HS-27A (cell line): ENCODE measurements at regions not wholly inside any gene's neighbourhood (a gene's known extent, or its start where the extent isn't known, plus 50 kb on each side); places are given as distances from the start of the nearest gene placed in this dataset.
A peak's percentile ranks its signal among the peaks of the same experiment; 100 is the strongest.

Source experiments
- DNase-seq: peaks from one replicate; pipeline ENCODE4 v3.0.0-alpha.2; 2012; ENCODE audit warnings: low read depth, missing footprints

DNA sequence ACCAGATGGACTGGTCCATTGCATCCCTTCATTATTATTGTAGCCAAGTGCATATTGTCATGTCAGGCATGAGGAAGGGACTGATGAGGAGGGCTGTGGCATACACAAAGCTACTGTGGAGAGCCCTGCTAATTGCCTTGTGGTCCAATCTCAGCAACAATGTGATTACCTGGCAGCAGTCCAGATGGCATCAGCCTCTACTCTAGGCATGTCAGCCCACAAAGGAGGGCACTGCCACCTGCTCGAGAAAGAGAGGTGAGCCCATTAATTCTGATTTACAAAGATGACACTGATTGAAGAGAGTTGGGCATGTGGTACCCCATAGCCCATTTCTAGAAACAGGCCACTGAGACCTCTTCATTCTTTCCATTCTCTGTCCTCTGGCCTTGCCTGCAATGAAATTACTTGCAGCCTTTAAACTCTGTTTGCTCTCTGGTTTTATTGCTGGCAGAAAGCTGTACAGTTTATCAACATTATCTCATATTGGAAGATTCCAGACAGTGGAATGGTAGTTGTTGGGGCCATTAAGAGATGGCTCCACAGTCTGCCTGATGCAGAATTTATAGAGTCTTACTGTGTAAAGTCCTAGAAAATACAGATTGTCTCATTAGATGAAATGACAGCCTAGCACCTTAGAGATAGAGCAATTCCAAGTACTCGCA, 307.7 kb downstream of the ARPP21 start:
- DNase-seq, result no peak

DNA sequence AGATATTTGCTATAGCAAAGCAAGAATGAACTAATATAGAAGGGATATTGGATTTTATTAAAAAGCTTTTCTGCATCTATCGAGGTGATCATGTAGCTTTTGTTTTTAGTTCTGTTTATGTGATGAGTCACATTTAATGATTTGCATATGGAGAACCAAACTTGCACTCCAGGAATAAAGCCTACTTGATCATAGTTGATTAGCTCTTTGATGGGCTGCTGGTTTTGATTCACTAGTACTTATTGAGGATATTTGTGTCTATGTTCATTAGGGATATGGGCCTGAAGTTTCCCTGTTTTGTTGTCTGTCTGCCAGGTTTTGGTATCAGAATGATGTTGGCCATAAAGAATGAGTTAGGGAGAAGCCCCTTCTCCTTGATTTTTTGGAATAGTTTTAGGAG, 310.7 kb downstream of the ARPP21 start:
- DNase-seq, result no peak

DNA sequence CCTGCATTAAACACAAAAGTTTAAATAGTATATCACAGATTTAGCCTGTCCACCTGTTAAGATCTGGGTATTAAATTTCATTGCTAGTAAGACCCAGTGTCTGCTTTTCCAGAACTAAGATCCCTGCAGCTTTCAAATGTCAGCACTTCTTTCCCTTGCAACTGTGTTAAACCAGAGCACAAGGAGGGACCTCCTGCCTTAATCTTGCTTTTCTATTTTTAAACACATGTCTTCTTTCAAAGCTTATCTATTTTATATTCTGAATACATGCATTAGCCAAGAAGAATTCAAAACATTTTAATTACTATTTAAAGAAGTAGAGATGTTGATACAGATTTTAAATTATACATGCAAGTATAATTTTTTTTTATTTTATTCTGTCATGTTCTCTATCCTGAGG, 315.1 kb downstream of the ARPP21 start:
- DNase-seq, result no peak

DNA sequence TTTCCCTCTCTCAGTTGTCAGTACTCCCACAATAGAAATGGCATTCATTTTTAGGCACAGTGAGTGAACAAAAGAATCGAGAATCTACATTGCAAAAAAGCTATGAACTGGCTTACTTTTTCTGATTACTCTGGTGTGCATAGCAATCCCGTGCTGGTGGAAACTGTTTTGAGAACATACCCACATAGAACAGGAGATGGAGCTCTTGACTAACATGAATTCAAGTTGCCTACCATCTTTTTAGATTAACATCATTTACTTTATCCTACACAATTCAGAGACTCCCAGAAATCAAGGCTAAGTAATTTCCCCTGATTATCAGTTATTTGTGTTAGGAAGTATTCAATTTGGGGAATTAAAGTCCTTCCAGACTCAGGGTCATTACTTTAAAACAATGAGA, 326.6 kb downstream of the ARPP21 start:
- peak; percentile 4 for DNase-seq

DNA sequence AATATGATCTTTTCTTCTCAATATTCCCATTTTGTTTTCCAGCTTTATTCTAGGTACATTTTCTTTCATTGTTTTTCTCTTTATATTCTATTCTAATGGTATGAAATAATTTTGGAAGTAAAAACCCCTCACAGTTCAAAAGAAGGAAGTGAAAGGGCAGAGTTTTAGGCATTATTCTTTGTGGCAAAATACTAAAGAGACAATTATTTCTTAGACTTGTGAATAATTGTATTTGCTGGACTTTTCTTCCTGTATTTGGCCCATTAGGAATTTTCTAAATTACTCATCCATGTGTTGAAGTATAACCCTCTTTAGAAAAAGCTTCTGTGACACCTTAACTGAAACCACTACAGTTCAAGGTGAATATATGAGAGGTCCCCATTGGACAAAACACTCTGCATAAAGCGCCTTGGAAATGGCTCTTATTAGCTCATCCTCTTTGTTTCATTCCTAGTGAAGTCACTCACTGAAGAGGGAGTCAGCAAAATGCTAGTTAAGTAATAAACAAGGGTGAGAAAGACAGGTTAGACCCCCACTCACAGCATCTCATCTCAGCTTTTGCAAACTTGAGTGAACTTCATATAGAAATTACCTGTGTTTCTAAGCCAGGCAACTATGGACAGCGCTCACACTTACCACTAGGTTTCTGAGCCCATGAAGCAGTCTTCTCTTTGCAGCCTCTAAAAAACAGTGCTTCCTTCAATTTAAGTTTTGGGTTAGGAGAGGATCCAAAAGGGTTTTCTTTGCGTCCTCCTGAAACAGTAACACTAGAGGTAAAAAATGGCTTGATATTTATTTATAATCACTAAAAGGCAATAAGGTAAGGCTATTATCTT, 327.5 kb downstream of the ARPP21 start:
- no peak for DNase-seq

DNA sequence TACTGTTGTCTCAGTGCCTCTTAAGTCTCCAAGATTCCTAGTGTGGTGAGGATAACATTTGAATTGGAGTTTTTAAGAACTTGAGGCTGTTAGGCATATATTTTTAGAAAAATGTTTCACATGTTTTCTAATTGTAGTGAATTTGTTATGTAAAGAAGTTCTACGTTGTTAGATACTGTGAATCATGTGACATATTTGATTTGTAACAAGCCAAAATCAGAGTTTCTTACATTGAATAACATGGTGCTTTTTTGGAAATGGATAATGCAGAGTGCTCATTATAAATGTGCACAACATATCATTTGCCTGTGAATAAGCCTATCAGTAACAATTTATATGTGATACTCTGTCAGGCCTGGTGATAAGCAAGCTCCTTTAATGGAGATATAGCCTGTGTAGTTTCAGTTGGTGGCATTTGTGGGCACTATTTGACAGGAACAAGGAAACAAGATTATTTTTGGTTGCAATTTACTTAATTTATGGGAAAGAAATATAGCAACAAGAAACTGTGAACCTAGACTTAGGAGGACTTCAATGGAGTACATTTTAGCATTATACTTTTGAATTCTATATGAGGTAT, 328.8 kb downstream of the ARPP21 start:
- DNase-seq, result no peak

DNA sequence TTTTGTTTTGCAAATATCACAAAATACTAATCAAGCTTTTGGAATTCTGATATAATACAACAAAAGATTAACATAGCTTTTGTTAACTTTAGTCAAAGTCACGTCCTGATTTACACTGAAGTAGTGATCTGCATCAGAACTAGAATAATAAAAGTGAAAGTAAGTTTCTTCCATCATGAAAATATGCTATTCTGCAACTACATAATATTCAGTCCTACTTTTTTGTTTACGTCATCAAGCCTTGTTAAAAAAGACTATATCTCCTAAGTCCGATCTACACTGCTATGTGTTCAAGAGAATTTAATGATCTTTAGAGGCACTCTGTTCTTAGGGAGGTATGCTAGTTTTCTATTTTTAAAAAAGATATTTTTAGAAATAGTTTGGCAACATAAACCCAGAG, 330.1 kb downstream of the ARPP21 start:
- no peak for DNase-seq

DNA sequence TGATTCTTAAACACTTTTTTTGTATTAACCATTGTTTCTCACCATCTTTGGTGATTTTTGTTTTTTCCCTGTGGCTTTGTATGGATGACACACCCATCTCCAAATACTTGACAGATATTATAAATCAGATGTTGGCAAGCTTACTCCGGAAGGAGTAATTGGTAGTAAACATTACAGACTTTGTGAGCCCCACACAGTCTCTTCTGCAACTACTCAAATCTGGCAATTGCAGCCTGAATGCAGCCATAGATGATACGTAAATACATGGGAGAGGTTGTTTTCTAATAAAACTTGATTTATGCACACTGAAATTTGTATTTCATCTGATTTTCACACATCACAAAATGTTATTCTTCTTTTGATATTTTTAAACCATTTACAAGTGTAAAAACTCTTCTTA, 331.5 kb downstream of the ARPP21 start:
- DNase-seq, result no peak

DNA sequence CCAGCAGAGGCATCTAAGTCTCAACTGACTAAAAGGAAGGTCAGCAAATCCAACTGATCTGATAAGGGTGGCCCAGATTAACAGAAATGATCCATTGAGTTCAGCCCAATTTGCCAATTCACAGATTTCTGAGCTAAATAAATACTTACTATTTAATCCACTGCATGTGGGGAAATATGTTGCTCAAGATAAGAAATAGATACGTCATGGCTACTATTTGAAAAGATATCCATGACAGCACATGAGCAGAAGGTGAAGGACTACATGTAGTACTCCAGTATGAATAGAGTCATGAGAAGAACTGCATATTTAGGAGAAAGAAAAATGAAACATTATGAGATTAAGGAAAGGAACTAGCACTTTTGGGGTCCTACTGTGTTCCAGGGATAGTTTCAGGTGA, 332.4 kb downstream of the ARPP21 start:
- no peak for DNase-seq

DNA sequence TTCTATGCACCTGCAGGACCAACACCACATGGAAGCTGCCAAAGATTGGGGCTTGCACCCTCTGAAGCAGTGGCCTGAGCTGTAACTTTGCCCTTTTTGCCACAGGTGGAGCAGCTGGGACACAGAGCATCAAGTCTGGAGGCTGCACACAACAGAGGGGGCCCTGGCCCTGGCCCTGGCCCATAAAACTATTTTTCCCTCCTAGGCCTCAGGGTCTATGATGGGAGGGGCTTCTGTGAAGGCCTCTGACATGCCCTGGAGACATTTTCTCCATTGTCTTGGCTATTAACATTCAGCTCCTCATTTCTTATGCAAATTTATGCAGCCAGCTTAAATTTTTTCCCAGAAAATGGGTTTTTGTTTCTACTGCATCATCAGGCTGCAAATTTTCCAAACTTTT, 335.5 kb downstream of the ARPP21 start:
- no peak for DNase-seq

DNA sequence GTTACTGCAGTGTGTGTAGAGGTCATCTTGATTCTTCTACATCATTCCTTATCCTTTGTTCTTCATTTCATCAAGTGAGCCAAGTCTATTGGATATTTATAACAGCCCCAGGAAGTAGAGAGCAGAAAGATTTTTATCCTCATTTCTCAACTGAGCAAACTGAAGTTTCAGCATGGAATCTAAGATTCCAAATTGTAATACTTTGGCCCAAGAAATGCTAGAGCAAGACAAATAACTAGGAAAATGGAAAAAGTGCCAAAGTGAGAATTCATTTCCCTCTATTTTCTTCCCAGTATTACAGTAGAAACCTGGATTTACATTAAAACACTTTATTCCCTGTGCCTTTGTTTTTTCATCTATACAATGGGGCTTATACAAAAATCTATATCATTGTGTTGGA, 346.8 kb downstream of the ARPP21 start:
- no peak for DNase-seq

DNA sequence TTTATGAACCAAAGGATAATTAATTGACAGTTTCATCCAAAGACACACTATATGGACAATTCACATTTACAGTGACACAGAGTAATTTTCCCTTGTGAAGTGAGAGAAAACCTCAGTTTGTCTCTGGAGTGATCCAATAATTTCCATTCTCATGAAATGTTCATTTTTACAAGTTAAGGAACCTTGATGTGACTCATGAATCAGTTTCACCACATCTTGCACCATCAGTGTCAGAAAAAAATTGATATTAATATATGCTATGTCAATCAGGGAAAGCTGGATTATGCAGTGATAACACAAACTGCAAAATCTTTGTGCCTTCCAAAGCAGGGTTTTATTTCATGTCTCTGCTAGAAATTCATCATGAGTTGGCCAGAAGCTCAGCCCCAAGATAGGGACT, 348.1 kb downstream of the ARPP21 start:
- no peak for DNase-seq

DNA sequence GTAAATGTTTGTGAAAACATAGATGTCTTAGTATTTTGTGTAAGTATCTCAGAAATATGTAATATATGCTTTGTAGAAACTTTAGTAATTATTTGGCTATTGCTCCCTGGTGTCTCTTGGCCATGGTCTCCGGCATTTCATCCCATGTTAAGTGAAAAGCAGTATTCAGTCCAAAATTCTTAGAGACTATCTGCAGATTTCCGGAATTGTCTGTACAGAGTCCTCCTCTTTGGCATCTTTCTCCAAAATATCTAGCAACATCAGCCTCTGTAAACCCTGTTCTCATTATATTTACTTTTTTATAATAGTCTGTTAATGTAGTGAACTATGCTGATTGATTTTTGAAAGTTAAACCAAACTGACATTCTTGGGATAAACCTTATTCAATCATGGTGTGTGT, 352.7 kb downstream of the ARPP21 start:
- no peak for DNase-seq

DNA sequence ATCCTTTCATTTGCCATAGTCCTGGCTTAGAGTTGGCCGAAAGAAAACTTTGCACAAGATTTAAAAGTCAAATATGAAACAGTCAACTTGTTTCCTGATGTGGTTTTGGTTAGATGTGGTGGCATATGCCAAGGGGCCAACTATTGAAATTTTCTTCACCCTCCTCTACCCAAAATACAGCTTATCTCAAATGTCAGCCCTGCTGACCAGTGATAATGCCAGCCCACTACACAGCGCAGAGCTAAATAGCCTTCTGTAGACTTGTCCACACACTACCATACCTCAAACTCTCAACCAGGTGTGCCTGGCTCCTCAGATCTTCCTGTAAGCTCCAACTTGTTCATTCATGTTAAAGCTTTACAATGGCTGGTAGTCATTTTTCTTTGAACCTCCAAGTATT, 368.5 kb upstream of the STAC start:
- no peak for DNase-seq

DNA sequence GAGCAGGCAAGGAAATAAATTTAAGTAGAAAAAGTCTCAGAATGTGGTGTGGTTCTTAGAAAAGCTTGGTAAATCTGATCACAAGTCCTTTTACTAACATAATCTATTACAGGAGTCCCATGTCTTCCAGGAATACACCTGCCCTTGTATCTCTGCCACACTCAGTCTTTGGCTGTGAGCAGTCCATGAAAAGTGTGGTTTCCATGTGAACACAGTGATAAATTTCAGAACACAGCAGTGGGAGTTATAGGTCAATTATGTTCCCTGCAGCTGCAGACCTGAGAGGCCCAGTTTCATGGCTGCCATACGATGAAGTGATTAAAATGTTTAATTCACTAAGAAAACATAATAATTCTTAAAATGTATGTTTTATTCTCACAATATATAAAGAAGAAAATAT, 366.9 kb upstream of the STAC start:
- DNase-seq, result no peak

DNA sequence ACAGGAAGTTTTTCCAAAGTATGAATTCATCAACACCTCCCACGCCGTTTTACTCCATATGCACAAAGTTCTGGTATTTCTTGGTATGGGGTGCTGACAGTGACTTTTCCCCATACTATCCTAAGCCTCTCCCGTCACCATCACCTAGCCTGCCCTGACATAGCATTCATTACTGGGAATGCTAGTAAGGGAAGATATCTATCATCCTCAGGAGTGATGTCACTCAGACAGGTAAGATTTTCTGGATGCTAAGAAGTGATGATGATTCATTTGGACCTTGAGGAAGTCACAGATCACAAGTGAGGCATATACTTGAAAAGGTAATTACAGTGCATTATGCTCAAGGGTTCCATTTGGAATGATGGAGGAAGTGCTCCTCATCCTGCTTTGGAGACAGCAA, 355.1 kb upstream of the STAC start:
- no peak for DNase-seq

DNA sequence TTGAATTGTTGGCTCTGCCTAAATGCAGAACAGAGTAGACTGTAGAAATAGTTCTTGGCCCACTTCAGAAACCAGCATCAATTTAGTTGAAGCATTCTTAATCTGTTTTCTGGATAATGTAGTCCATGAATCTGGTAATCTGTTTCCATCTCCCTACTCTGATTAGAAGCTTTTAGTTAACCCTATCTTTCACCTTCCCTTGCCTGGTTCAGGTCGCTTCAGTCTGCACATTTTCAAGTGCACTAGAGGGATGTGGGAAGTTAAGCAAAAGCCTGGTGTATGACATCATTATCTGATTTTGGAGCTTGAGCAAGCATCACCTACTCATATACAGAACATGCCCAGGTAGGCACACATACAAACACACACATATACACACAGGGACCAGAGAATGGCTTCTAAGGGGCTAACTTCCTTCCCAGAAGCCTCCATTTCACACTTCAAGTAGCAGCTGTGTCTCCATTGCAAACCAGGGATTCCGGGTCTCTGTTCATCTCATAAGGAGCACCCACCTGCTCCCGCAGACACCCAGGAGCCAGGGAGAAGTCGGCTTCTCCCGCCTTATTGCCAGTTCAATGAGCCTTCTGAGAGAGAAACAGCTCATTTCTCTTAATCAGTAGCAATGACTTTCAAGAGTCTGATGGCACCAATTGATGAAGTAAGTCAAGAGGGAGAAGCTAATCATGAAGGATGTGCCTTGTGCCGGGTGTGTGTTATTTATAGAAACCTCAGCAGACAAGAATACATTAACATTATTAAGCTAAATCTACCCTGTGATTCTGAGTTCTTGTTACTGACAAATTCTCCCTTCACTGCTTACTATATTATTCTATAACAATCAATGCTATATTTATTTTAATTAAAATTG, 347.9 kb upstream of the STAC start:
- no peak for DNase-seq

DNA sequence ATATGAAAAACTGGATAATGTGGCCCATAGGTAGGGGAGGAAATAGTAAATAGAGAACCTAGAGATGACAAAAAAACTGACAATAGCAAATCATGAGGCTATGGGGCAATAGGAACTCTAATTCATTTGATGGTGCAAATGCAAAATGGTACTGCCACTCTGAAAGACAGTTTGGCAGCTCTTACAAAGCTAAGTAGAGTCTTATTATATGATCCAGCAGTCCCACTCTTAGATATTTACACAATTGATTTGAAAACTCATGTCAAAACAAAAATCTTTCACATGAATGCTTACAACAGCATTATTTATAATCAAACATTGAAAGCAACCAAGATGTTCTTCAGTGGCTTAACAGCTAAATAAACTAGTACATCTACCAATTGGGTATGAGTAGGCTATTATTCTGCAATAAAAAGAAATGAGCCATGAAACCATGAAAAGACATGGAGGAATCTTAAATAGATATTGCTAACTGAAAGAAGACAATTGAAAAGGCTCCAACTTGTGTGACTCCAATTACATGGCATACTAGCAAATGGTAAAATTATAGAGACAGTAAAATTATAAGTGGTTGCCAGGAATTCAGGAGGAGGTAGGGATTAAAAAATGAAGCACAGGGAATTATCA, 321.8 kb upstream of the STAC start:
- no peak for DNase-seq

DNA sequence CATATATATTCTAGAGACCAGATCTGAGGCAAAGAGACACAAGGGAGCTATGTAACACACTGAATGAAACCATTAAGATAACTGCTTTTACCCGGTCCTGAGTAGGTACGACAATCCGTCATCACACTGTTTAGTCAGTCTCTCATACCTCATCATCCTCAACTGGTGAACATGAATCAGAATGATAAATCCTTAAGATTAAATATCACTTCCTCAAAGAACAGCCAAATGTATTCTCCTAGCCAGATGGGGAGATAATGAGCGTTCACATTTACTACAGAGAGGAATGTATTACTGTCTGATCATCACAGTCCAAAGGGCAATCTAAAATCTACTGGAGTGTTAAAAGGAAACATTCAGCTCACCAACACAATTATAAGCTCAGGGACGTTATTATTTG, 319.4 kb upstream of the STAC start:
- no peak for DNase-seq

DNA sequence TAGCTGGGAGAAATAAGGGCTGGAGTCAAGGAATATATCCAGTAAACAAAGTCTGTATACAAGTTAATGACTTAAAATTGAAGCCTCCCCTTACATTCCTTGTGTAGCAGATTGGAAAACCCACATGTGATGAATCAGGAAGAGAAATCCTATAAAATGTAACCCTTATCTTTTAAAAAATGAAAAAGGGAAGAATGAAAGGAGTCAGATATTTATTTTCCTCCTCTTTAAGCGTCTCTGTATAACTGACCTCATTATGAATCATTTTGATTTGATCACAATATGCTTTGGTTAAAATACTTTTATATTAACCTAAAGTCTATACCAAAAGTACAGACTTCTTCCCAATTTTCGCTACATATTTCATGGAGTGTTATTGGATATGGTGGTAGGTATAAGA, 316.3 kb upstream of the STAC start:
- no peak for DNase-seq

DNA sequence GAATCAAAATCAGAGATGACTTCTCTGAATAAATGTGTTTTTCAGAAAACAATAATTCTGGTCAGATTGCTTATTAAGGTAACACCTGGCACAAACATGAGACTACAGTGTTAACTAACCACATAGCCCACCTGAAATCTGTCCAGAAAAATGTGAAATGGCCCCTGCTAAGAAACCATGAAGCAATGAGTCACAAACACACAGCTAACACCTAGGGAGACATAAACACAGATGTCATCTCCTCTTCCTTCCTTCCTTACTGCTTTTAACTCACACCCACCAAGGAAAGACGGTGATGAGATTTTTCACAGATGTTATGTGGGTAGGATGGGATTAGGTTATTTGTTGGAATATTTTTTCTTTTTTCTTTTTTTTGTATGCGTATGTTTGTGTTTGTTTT, 315.0 kb upstream of the STAC start:
- no peak for DNase-seq

DNA sequence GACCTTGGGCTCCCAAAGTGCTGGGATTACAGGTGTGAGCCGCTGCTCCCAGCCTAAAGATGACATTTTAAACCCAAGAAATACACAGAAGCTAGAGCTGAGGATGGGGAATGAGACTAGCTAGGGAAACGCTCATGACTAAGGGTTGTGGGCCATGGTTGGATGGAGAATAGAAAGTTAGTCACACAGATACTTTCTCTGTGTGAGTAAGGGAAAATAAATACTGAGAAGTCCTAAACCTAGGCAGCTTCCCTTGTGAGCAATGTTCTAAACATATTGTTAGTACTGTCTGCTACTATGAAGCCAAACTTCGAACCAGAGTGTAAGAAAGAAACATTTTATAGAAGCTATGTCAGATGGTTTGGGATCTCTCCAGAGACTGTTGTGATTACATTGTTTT, 304.8 kb upstream of the STAC start:
- DNase-seq, result no peak
